GM21423 (cell line): ENCODE measurements at regions not wholly inside any gene's neighbourhood (a gene's known extent, or its start where the extent isn't known, plus 50 kb on each side); places are given as distances from the start of the nearest gene placed in this dataset.

Experiments
- ATAC-seq: cut with Tn5 transposase; IDR thresholded peaks from one replicate; pipeline ENCODE4 v1.9.1; 2021; ENCODE audit warnings: mild to moderate bottlenecking, moderate library complexity; ENCODE audit not compliant: unreplicated experiment

GRCh38 chr4:138698641-138699040 is 316.9 kb upstream of the NOCT start:
- ATAC-seq = no peak

GRCh38 chr4:138697851-138698250 is 317.7 kb upstream of the NOCT start:
- no peak for ATAC-seq

- no peak for ATAC-seq
These were observed 318.8 kb upstream of the NOCT start for GRCh38 chr4:138696771-138697170.

- ATAC-seq = no peak
These were observed 319.5 kb upstream of the NOCT start for GRCh38 chr4:138696058-138696457.

GRCh38 chr4:138693526-138693925 is 322.1 kb upstream of the NOCT start:
- no peak for ATAC-seq

- ATAC-seq = no peak
These were observed 323.2 kb upstream of the NOCT start for GRCh38 chr4:138692411-138692810.

GRCh38 chr4:138689593-138689992 is 326.0 kb upstream of the NOCT start:
- no peak for ATAC-seq

GRCh38 chr4:138689187-138689586 is 326.4 kb upstream of the NOCT start:
- ATAC-seq = no peak

- no peak for ATAC-seq
These were observed 327.0 kb upstream of the NOCT start for GRCh38 chr4:138688408-138689085.

GRCh38 chr4:138686106-138686835 is 329.3 kb upstream of the NOCT start:
- ATAC-seq = no peak

- no peak for ATAC-seq
These were observed 330.3 kb upstream of the NOCT start for GRCh38 chr4:138685316-138685715.

- peak; percentile 79 for ATAC-seq
These were observed 334.5 kb upstream of the NOCT start for GRCh38 chr4:138680989-138681604.

- ATAC-seq = no peak
These were observed 335.3 kb upstream of the NOCT start for GRCh38 chr4:138680256-138680655.

GRCh38 chr4:138678985-138679746 is 336.4 kb upstream of the NOCT start:
- no peak for ATAC-seq

GRCh38 chr4:138677748-138678147 is 337.8 kb upstream of the NOCT start:
- ATAC-seq = no peak

- ATAC-seq = no peak
These were observed 338.4 kb upstream of the NOCT start for GRCh38 chr4:138677212-138677611.

GRCh38 chr4:138675685-138676084 is 339.9 kb upstream of the NOCT start:
- no peak for ATAC-seq

GRCh38 chr4:138674209-138674608 is 341.4 kb upstream of the NOCT start:
- no peak for ATAC-seq

- no peak for ATAC-seq
These were observed 342.5 kb upstream of the NOCT start for GRCh38 chr4:138673053-138673452.

GRCh38 chr4:138672393-138672976 is 343.1 kb upstream of the NOCT start:
- ATAC-seq = no peak

- ATAC-seq = no peak
These were observed 343.9 kb upstream of the NOCT start for GRCh38 chr4:138671606-138672084.
